GM21619 (cell line): ENCODE measurements at regions not wholly inside any gene's neighbourhood (a gene's known extent, or its start where the extent isn't known, plus 50 kb on each side); places are given as distances from the start of the nearest gene placed in this dataset.

Source experiments
- ATAC-seq: cut with Tn5 transposase; IDR thresholded peaks from one replicate; pipeline ENCODE4 v1.9.1; 2021; ENCODE audit not compliant: unreplicated experiment

GRCh38 chr7:46485481-46486065 lies 564.5 kb upstream of the IGFBP3 start:
- no peak for ATAC-seq

GRCh38 chr7:46484906-46485305 lies 563.8 kb upstream of the IGFBP3 start:
- ATAC-seq: no peak

GRCh38 chr7:46480619-46481018 lies 559.5 kb upstream of the IGFBP3 start:
- ATAC-seq: no peak

- ATAC-seq: no peak
Measured at GRCh38 chr7:46479680-46480079, 558.6 kb upstream of the IGFBP3 start.

GRCh38 chr7:46478046-46478445 lies 557.0 kb upstream of the IGFBP3 start:
- ATAC-seq: no peak

GRCh38 chr7:46468753-46469356 lies 547.8 kb upstream of the IGFBP3 start:
- no peak for ATAC-seq

GRCh38 chr7:46463170-46463569 lies 542.1 kb upstream of the IGFBP3 start:
- ATAC-seq: no peak

GRCh38 chr7:46461334-46461777 lies 540.3 kb upstream of the IGFBP3 start:
- no peak for ATAC-seq

- ATAC-seq: no peak
Measured at GRCh38 chr7:46459942-46460341, 538.9 kb upstream of the IGFBP3 start.

GRCh38 chr7:46454816-46455215 lies 533.7 kb upstream of the IGFBP3 start:
- no peak for ATAC-seq

GRCh38 chr7:46452561-46453135 lies 531.6 kb upstream of the IGFBP3 start:
- ATAC-seq: no peak

- ATAC-seq: no peak
Measured at GRCh38 chr7:46451846-46452245, 530.8 kb upstream of the IGFBP3 start.

GRCh38 chr7:46450886-46451285 lies 529.8 kb upstream of the IGFBP3 start:
- ATAC-seq: no peak

- ATAC-seq: no peak
Measured at GRCh38 chr7:46450425-46450824, 529.4 kb upstream of the IGFBP3 start.

- no peak for ATAC-seq
Measured at GRCh38 chr7:46449743-46450142, 528.7 kb upstream of the IGFBP3 start.

GRCh38 chr7:46448478-46448877 lies 527.4 kb upstream of the IGFBP3 start:
- no peak for ATAC-seq

GRCh38 chr7:46446151-46446550 lies 525.1 kb upstream of the IGFBP3 start:
- ATAC-seq: no peak

- ATAC-seq: no peak
Measured at GRCh38 chr7:46444256-46444655, 523.2 kb upstream of the IGFBP3 start.

- no peak for ATAC-seq
Measured at GRCh38 chr7:46440186-46440585, 519.1 kb upstream of the IGFBP3 start.

- ATAC-seq: no peak
Measured at GRCh38 chr7:46432708-46433107, 511.6 kb upstream of the IGFBP3 start.

- no peak for ATAC-seq
Measured at GRCh38 chr7:46428295-46428694, 507.2 kb upstream of the IGFBP3 start.

GRCh38 chr7:46424934-46425333 lies 503.9 kb upstream of the IGFBP3 start:
- ATAC-seq: no peak
